Duodenal mucosa (tissue), 2 donors: ENCODE measurements at regions not wholly inside any gene's neighbourhood (a gene's known extent, or its start where the extent isn't known, plus 50 kb on each side); places are given as distances from the start of the nearest gene placed in this dataset.
"Not testable (repeated sequence)": the region's sequence is repeated elsewhere in the genome, so short reads cannot be mapped to it uniquely, and the experiment has no call there.

Experiments
- H3K27ac ChIP-seq: one replicate; pipeline ENCODE4 v1.7.0; 2013; ENCODE audit warnings: low read depth, low read length
- H3K27me3 ChIP-seq, 2 donors: one replicate each; pipeline ENCODE4 v1.7.0; 2013; ENCODE audit warnings: low read length in 2 of 2, control low read depth in 1 of 2; ENCODE audit not compliant: insufficient read depth in 2 of 2, control insufficient read depth in 1 of 2
- H3K36me3 ChIP-seq, 2 donors: one replicate each; pipeline ENCODE4 v1.7.0; 2013; ENCODE audit warnings: low read length in 2 of 2, control low read depth in 1 of 2; ENCODE audit not compliant: insufficient read depth in 2 of 2, control insufficient read depth in 1 of 2
- H3K4me1 ChIP-seq, 2 donors: one replicate each; pipeline ENCODE4 v1.7.0; 2013; ENCODE audit warnings: low read length in 2 of 2, control low read depth in 1 of 2; ENCODE audit not compliant: insufficient read depth in 2 of 2, control insufficient read depth in 1 of 2
- H3K4me3 ChIP-seq, 2 donors: one replicate each; pipeline ENCODE4 v1.7.0; 2013; ENCODE audit warnings: low read length in 2 of 2, low read depth in 1 of 2
- H3K9ac ChIP-seq, 2 donors: one replicate each; pipeline ENCODE4 v1.7.0; 2013; ENCODE audit warnings: low read length in 2 of 2, low read depth in 1 of 2
- H3K9me3 ChIP-seq, 2 donors: one replicate each; pipeline ENCODE4 v1.7.0; 2013; ENCODE audit warnings: low read length in 2 of 2, control low read depth in 1 of 2; ENCODE audit not compliant: control insufficient read depth in 1 of 2

DNA sequence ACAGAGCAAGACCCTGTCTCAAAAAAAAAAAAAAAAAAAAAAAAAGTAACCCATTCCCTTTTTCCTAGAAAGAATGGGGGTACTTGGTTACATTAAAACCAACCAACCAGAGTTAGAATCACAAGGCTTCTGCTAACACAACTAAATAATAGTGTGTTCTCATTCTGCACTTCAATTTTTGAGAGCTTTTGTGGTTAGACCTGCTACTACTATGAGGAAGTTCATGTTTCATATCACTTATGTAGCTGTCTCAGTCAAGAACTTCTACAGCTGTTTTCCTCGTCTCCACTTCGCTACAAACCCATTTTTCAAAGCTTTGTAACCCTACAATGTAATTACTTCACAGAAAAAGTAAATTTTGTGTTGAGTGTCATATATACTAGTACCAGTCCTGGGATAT lies 58.3 kb downstream of the PDHA2 start:
- Histone ChIP-seq H3K9ac (no peak overlapping the region), H3K4me3 (no peak overlapping the region), H3K4me1 (no peaks in the 10 kb centered on the region), H3K36me3 (no peaks in the 10 kb centered on the region), H3K27me3 (no peaks in the 10 kb centered on the region), H3K9me3 (peaks cover 4% of the 10 kb centered on the region in 2 donors), H3K27ac (no peak overlapping the region)

DNA sequence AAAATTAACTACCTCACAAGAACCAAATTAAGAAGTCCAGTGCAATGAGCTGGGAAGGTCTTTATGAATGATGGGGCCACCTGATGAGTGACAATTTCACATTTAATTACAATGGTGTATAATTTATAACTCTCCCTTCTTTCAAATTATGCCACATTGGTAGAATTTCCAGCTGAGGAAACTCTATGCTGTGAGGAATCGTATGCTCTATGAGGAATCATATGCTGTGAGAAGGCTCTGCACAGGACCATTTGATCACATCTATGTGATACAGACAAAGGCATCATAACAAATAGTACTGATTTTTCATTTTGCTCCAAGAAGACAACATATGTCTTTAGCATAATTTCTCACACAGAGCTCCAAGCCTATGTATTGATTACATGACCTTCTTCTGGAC lies 69.3 kb downstream of the PDHA2 start:
- Histone ChIP-seq H3K27me3 (no peaks in the 10 kb centered on the region), H3K36me3 (no peaks in the 10 kb centered on the region), H3K4me3 (no peak overlapping the region), H3K27ac (no peak overlapping the region), H3K9ac (no peak overlapping the region), H3K9me3 (peaks cover 0 to 4% of the 10 kb centered on the region in 2 donors), H3K4me1 (no peaks in the 10 kb centered on the region)

DNA sequence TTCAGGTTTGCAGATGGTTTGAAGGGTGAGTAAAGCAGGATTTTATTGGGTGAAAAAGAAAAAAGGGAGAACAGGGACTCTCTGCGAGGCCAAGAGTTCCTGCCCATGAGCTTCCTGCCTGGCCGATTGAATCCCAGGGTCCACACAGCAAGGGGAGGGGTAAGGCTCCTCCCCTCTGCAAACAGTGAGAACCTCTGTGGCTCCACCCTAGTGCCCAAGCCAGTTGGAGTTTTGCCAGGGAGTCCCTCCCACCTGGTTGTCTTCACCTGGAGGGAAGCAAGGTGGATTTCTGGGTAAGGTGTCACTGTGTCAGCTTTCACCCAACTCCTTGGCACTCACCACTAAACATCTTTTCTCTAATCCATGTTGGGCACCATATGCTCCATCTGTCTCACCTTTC lies 70.9 kb downstream of the PDHA2 start:
- Histone ChIP-seq H3K4me1 (no peaks in the 10 kb centered on the region), H3K4me3 (no peak overlapping the region), H3K27ac (no peak overlapping the region), H3K36me3 (no peaks in the 10 kb centered on the region), H3K9me3 (peaks cover 0 to 4% of the 10 kb centered on the region in 2 donors), H3K27me3 (no peaks in the 10 kb centered on the region), H3K9ac (no peak overlapping the region)

DNA sequence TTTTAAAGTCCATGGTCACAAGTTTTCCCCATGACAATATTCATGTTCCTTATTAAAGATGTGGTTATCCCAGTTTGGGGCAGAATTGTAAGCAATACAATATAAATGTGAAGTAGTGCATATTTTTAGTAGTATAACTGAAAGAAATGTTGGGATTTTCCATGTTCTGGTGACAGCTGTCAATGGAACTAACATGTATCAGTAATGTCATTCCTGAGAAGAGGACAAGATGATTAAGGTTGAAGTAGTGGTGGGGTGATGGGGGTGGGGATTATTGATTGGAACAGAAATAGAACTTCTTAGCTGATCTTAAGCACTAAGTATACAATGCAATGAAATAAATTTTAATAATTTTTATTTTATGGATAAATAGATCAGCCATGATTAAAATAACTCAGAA lies 81.6 kb downstream of the PDHA2 start:
- Histone ChIP-seq H3K4me3 (no peak overlapping the region), H3K4me1 (no peaks in the 10 kb centered on the region), H3K36me3 (no peaks in the 10 kb centered on the region), H3K27ac (no peak overlapping the region), H3K9ac (no peak overlapping the region), H3K9me3 (peaks cover 1 to 8% of the 10 kb centered on the region in 2 donors), H3K27me3 (no peaks in the 10 kb centered on the region)

DNA sequence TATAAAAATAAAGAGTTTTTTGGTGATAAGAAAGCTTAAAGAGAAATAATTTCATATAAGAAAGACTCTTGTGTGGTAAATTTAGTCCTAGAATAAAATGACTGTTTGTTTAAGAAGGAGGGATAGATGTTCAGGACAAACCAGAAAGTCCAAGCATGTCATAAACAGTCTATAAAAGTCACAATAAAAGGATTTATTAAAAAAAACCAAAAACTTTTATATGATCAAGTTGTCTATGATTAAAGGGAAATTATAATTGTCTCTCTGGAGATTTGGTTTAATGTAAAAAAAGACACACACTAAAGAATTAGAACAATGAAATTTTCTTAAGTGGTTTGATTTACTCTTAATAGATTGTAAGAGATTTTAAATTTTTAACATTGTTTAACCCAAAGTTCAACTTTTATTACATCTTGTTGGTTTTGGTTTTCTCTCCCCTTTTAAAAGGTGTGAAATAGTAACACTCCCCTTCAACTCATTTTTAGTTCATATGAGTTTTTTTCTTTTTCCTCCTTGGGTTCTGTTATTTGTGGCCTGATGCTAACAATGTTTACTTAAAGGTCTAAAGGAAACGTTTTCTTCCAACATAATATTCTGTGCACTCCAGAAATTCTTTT lies 89.7 kb downstream of the PDHA2 start:
- H3K9me3 ChIP-seq = peaks cover 9 to 22% of the 10 kb centered on the region in 2 donors
- no peaks in the 10 kb centered on the region for H3K36me3 ChIP-seq
- no peaks in the 10 kb centered on the region for H3K4me1 ChIP-seq
- H3K27ac ChIP-seq = no peak overlapping the region
- no peaks in the 10 kb centered on the region for H3K27me3 ChIP-seq
- H3K9ac ChIP-seq = no peak overlapping the region
- H3K4me3 ChIP-seq = no peak overlapping the region

DNA sequence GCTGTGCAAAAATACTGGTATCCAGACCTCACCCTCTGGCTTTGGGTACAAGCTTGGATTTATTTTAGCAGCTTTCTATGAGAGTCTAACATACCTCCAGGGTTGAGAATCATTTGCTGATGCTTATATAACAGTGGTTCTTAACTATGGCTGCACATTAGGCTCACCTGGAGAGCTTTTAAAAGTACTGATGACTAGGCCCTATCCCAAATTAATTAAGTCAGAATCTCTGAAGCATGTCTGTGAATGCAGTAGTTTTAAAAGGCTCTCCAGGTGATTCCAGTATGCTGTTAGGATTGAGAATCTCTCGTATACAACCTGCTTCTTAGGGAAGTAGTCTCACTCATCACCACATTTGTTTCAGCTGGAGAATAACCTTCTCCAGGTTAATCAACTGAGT lies 99.2 kb downstream of the PDHA2 start:
- Histone ChIP-seq H3K36me3 (no peaks in the 10 kb centered on the region), H3K4me3 (no peak overlapping the region), H3K4me1 (no peaks in the 10 kb centered on the region), H3K9ac (no peak overlapping the region), H3K27me3 (no peaks in the 10 kb centered on the region), H3K9me3 (no peaks in the 10 kb centered on the region), H3K27ac (no peak overlapping the region)

DNA sequence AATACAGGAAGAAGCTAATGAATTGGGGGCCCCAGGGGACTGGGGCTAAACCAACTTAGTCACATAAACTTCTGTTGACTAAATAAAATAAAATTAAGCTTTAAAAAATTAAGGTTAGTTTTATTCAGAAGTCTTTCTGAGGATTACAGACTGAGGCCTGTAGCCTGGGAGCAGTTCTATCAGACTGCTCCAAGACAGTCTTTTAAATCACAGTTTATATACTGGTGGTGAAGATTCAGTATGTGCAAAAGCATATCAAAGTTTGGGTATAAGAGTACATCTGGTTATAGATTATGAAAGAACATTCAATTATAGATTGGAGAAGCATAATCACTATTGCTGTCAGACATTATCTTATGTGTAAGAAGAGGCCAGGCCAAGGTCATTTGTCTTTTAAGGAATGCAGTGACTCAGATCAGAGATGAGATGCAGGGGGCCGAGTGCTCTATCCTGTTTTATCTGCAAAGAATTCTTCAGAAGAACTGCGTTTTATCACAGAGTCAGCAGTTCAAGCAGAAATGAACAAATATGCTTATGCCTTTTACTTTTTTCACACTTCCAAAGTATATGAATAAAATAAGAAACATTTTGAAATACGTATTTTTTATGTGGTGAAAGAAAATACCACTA lies 109.4 kb downstream of the PDHA2 start:
- no peaks in the 10 kb centered on the region for H3K36me3 ChIP-seq
- no peaks in the 10 kb centered on the region for H3K27me3 ChIP-seq
- no peak overlapping the region for H3K4me3 ChIP-seq
- no peaks in the 10 kb centered on the region for H3K4me1 ChIP-seq
- H3K9me3 ChIP-seq = peaks cover 0 to 2% of the 10 kb centered on the region in 2 donors
- no peak overlapping the region for H3K27ac ChIP-seq
- no peak overlapping the region for H3K9ac ChIP-seq

DNA sequence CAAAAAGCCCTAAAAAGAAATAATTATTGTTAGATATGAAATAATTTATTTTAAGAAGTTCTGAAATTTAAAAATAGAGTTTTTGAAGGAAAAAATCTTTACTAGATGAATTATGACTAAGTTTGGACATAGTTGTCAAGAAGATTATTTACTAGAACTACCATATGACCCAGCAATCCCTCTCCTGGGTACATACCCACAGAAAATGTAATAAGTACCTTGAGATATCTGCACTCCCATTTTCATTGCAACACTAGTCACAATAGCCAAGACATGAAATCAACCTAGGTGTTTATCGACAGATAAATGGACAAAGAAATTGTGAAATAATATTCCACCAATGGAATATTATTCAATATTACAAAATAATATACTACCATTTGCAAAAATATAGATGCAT lies 109.9 kb downstream of the PDHA2 start:
- no peaks in the 10 kb centered on the region for H3K4me1 ChIP-seq
- H3K9me3 ChIP-seq = peaks cover 0 to 2% of the 10 kb centered on the region in 2 donors
- H3K27me3 ChIP-seq = no peaks in the 10 kb centered on the region
- H3K4me3 ChIP-seq = no peak overlapping the region
- H3K27ac ChIP-seq = no peak overlapping the region
- H3K36me3 ChIP-seq = no peaks in the 10 kb centered on the region
- H3K9ac ChIP-seq = no peak overlapping the region

DNA sequence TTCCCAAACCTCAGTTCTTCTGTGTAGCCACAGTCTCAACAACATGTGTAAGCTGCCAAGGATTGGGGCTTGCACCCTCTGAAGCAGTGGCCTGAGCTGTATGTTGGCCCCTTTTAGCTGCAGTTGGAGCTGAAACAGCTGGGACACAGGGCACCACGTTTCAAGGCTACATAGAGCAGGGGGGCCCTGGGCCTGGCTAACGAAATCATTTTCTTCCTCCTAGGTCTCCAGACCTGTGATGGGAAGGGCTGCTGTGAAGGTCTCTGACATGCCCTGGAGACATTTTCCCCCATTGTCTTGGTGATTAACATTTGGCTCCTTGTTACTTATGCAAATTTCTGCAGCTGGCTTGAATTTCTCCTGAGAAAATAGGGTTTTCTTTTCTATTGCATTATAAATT lies 112.6 kb downstream of the PDHA2 start:
- not testable (repeated sequence) for H3K9ac ChIP-seq, H3K4me3 ChIP-seq, H3K36me3 ChIP-seq, H3K4me1 ChIP-seq, H3K9me3 ChIP-seq, H3K27ac ChIP-seq, H3K27me3 ChIP-seq

DNA sequence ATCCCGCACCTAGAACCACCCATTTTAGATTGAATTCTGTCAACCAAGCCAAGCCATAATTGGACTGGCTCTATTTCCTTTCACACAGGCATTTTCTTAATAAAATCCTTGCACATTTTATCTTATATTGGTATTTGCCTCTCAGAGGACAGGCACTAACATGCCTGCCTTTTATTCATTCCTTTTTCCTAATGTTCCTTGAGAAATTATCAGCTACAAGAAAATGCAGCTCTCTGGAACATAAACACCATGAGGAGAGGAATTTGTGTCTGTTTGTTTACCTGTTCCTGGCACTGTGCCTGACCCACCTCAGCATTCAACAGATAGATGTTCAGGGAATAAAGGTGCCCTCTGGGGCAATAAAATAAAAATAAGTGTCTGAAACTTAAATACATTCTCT lies 116.2 kb downstream of the PDHA2 start:
- Histone ChIP-seq H3K9ac (no peak overlapping the region), H3K4me1 (no peaks in the 10 kb centered on the region), H3K9me3 (no peaks in the 10 kb centered on the region), H3K27me3 (no peaks in the 10 kb centered on the region), H3K27ac (no peak overlapping the region), H3K36me3 (no peaks in the 10 kb centered on the region), H3K4me3 (no peak overlapping the region)
